Cardiac muscle cell (in vitro differentiated cells and primary cell): ENCODE measurements at regions not wholly inside any gene's neighbourhood (a gene's known extent, or its start where the extent isn't known, plus 50 kb on each side); places are given as distances from the start of the nearest gene placed in this dataset.
A peak's percentile ranks its signal among the peaks of the same experiment; 100 is the strongest.

Source experiments
- DNase-seq, 2 donors: peaks; one replicate each; pipeline versions ENCODE4 v3.0.0 to v3.0.0-alpha.2; 2010 to 2017; ENCODE audit warnings: low read depth in 1 of 2, low spot score in 1 of 2
- H3K27ac ChIP-seq: fragments of 200-600 bp; sonication (generic); 2 replicates; pipeline ENCODE4 v1.5.1; 2016
- H3K27me3 ChIP-seq: fragments of 200-600 bp; sonication (generic); 2 replicates; pipeline ENCODE4 v1.6.0; 2016; ENCODE audit warnings: control low read depth
- H3K36me3 ChIP-seq: fragments of 200-600 bp; sonication (generic); 2 replicates; pipeline ENCODE4 v1.5.1; 2016; ENCODE audit warnings: control low read depth
- H3K4me1 ChIP-seq: fragments of 200-600 bp; sonication (generic); 2 replicates; pipeline ENCODE4 v1.8.1; 2017; ENCODE audit warnings: low read depth, mild to moderate bottlenecking, mixed run types
- H3K4me3 ChIP-seq: fragments of 200-600 bp; sonication (generic); 2 replicates; pipeline ENCODE4 v1.5.1; 2016; ENCODE audit warnings: mild to moderate bottlenecking
- H3K9me3 ChIP-seq: fragments of 200-600 bp; sonication (generic); 2 replicates; pipeline ENCODE4 v1.5.1; 2017; ENCODE audit warnings: low read depth, mild to moderate bottlenecking, control low read depth
- TF ChIP-seq, protein P1 (sequence below): IDR thresholded peaks from 2 replicates; pipeline ENCODE4 v1.5.1; 2012; ENCODE audit warnings: low read depth, mild to moderate bottlenecking, low read length

GRCh38 chr17:56658648-56659047 lies 65.1 kb downstream of the NOG start:
- TF ChIP-seq, protein P1, sequence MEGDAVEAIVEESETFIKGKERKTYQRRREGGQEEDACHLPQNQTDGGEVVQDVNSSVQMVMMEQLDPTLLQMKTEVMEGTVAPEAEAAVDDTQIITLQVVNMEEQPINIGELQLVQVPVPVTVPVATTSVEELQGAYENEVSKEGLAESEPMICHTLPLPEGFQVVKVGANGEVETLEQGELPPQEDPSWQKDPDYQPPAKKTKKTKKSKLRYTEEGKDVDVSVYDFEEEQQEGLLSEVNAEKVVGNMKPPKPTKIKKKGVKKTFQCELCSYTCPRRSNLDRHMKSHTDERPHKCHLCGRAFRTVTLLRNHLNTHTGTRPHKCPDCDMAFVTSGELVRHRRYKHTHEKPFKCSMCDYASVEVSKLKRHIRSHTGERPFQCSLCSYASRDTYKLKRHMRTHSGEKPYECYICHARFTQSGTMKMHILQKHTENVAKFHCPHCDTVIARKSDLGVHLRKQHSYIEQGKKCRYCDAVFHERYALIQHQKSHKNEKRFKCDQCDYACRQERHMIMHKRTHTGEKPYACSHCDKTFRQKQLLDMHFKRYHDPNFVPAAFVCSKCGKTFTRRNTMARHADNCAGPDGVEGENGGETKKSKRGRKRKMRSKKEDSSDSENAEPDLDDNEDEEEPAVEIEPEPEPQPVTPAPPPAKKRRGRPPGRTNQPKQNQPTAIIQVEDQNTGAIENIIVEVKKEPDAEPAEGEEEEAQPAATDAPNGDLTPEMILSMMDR = no peak
- H3K36me3 ChIP-seq = no peaks in the 10 kb centered on the region
- no peak for DNase-seq
- H3K9me3 ChIP-seq = no peaks in the 10 kb centered on the region
- H3K27me3 ChIP-seq = no peaks in the 10 kb centered on the region
- no peak overlapping the region for H3K4me3 ChIP-seq
- H3K27ac ChIP-seq = no peak overlapping the region
- no peaks in the 10 kb centered on the region for H3K4me1 ChIP-seq

DNA sequence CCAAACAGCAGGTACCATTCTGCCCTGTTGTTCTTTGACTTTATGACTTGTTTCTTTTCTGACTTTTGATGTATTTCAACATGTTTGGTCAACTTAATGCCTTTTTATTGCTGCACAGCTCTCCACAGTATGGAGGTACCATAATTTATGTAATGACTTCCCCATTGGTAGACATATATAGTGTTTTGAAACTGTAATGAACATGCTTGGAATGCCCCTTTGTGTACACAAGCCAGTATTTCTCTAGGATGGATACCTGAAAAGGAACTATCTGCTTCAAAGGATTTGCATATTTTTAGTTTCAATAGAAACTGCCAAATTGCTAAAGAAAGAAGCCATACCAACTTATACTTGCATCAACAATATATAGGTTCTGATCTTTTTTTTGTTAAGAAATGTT lies 66.1 kb downstream of the NOG start:
- Histone ChIP-seq H3K9me3 (no peaks in the 10 kb centered on the region), H3K4me1 (no peaks in the 10 kb centered on the region), H3K36me3 (no peaks in the 10 kb centered on the region), H3K27ac (no peak overlapping the region), H3K27me3 (no peaks in the 10 kb centered on the region), H3K4me3 (no peak overlapping the region)
- no peak for DNase-seq
- TF ChIP-seq, protein P1 = no peak

DNA sequence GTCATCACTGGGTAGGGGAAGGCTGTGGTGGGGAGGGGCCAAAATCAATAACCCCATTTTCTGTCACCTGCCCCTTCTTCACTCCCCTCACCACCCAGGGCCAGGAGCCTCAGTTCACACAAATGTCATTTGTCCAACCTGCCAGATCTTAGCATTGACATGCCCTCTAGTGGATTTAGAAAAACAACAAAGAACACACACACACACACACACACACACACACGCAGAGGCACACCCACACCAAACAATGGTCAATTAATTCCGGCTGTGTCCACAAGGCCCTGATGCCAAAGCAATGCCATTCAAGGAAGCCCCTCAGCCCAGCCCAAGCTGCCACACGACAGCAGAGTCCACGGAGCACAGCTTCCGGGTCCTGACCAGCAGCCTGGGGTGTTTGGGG lies 68.4 kb downstream of the NOG start:
- H3K27ac ChIP-seq = no peak overlapping the region
- H3K4me3 ChIP-seq = no peak overlapping the region
- H3K9me3 ChIP-seq = no peaks in the 10 kb centered on the region
- H3K4me1 ChIP-seq = no peaks in the 10 kb centered on the region
- no peaks in the 10 kb centered on the region for H3K36me3 ChIP-seq
- TF ChIP-seq, protein P1 = no peak
- DNase-seq = no peak
- H3K27me3 ChIP-seq = no peaks in the 10 kb centered on the region

- Histone ChIP-seq H3K4me3 (no peak overlapping the region), H3K27ac (no peak overlapping the region), H3K4me1 (no peaks in the 10 kb centered on the region), H3K36me3 (no peaks in the 10 kb centered on the region), H3K9me3 (no peaks in the 10 kb centered on the region), H3K27me3 (no peaks in the 10 kb centered on the region)
- TF ChIP-seq, protein P1 = no peak
- peak in 1 of 2 donors; percentile 19 for DNase-seq
Measured at GRCh38 chr17:56665864-56666263, 72.4 kb downstream of the NOG start.

GRCh38 chr17:56667925-56668458 lies 74.5 kb downstream of the NOG start:
- Histone ChIP-seq H3K4me3 (no peak overlapping the region), H3K9me3 (no peaks in the 10 kb centered on the region), H3K36me3 (no peaks in the 10 kb centered on the region), H3K27me3 (no peaks in the 10 kb centered on the region), H3K27ac (no peak overlapping the region), H3K4me1 (no peaks in the 10 kb centered on the region)
- DNase-seq = no peak
- TF ChIP-seq, protein P1 = no peak

GRCh38 chr17:56672195-56672594 lies 78.7 kb downstream of the NOG start:
- TF ChIP-seq, protein P1 = no peak

More at GRCh38 chr17:56672195-56672594, 78.7 kb downstream of the NOG start:
- Histone ChIP-seq H3K27ac (no peak overlapping the region), H3K27me3 (peaks cover 21% of the 10 kb centered on the region), H3K9me3 (no peaks in the 10 kb centered on the region), H3K36me3 (no peaks in the 10 kb centered on the region), H3K4me1 (no peaks in the 10 kb centered on the region), H3K4me3 (no peak overlapping the region)
- no peak for DNase-seq
